CD8-positive, alpha-beta memory T cell (primary cell): ENCODE measurements at regions not wholly inside any gene's neighbourhood (a gene's known extent, or its start where the extent isn't known, plus 50 kb on each side); places are given as distances from the start of the nearest gene placed in this dataset.

Experiments
- CTCF ChIA-PET: fragments of 350-600 bp; sonication (Branson Sonifier 250); formaldehyde crosslinking; loops from one replicate; lab custom pipeline; 2021; ENCODE audit warnings: antibody characterized with exemption; lab: Charles Lee
- POLR2A ChIA-PET: fragments of 350-600 bp; sonication (Branson Sonifier 250); formaldehyde crosslinking; loops from one replicate; lab custom pipeline; 2021; ENCODE audit warnings: antibody characterized with exemption; lab: Charles Lee
- DNase-seq, 5 donors: peaks; one replicate each; pipeline versions ENCODE4 v3.0.0 to v3.0.0-alpha.2; 2020 to 2022; ENCODE audit warnings: mixed read lengths in 1 of 5
- H3K27ac ChIP-seq: one replicate; pipeline ENCODE4 v1.7.0; 2013; ENCODE audit warnings: low read depth, mild to moderate bottlenecking, low read length, moderate library complexity
- H3K27me3 ChIP-seq: 2 replicates; pipeline ENCODE4 v1.7.0; 2013; ENCODE audit warnings: low read length, mild to moderate bottlenecking; ENCODE audit not compliant: insufficient read depth, poor library complexity, severe bottlenecking
- H3K36me3 ChIP-seq: 2 replicates; pipeline ENCODE4 v1.7.0; 2013; ENCODE audit warnings: mild to moderate bottlenecking, low read length, moderate library complexity; ENCODE audit not compliant: insufficient read depth
- H3K4me1 ChIP-seq: 2 replicates; pipeline ENCODE4 v1.7.0; 2013; ENCODE audit warnings: mild to moderate bottlenecking, low read length, moderate library complexity; ENCODE audit not compliant: insufficient read depth
- H3K4me3 ChIP-seq: 2 replicates; pipeline ENCODE4 v1.7.0; 2013; ENCODE audit warnings: mild to moderate bottlenecking, low read length
- H3K9me3 ChIP-seq: 2 replicates; pipeline ENCODE4 v1.7.0; 2013; ENCODE audit warnings: mild to moderate bottlenecking, low read length
- H3K27ac Mint-ChIP-seq, 8 donors: one replicate each; pipeline ENCODE4 v1.8.0; 2020 to 2021; ENCODE audit warnings: mixed read lengths in 8 of 8, mild to moderate bottlenecking in 6 of 8, inconsistent platforms in 3 of 8, moderate library complexity in 3 of 8
- H3K27me3 Mint-ChIP-seq, 2 donors: one replicate each; pipeline ENCODE4 v1.8.0; 2020 to 2021; ENCODE audit warnings: mixed read lengths in 2 of 2, mild to moderate bottlenecking in 1 of 2, moderate library complexity in 1 of 2
- H3K36me3 Mint-ChIP-seq, 3 donors: one replicate each; pipeline ENCODE4 v1.8.0; 2020 to 2021; ENCODE audit warnings: mixed read lengths in 3 of 3, inconsistent platforms in 1 of 3, mild to moderate bottlenecking in 1 of 3
- H3K4me1 Mint-ChIP-seq, 3 donors: one replicate each; pipeline ENCODE4 v1.8.0; 2020 to 2021; ENCODE audit warnings: mixed read lengths in 3 of 3, inconsistent platforms in 1 of 3, mild to moderate bottlenecking in 1 of 3
- H3K4me3 Mint-ChIP-seq, 7 donors: one replicate each; pipeline ENCODE4 v1.8.0; 2020 to 2021; ENCODE audit warnings: mixed read lengths in 7 of 7, mild to moderate bottlenecking in 6 of 7, moderate library complexity in 4 of 7, inconsistent platforms in 2 of 7
- H3K9me3 Mint-ChIP-seq, 5 donors: one replicate each; pipeline ENCODE4 v1.8.0; 2020 to 2022; ENCODE audit warnings: mixed read lengths in 5 of 5, mild to moderate bottlenecking in 3 of 5, moderate library complexity in 2 of 5, inconsistent platforms in 1 of 5

DNA sequence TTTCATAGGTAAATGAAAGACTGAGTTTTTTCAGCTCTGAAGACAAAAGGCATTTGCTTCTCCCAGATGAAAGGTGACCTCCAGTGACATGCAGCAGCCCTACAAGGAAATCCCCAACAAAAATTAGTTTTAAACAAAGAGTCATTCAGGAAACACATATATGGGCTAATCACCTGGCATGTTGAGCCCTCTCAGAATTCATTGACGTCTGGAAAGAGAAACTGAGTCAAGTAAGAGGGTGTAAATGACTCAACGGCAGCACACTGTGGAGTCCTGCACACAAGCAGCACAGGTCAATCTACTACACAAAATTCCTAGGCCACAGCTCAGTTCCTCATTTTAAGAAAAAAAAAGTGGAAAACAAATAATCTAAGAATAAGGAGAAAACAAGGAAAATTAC lies 592.3 kb downstream of the EPHA7 start:
- no peaks in the 10 kb centered on the region for H3K27me3 ChIP-seq
- H3K36me3 Mint-ChIP-seq, result no peaks in the 10 kb centered on the region
- no peaks in the 10 kb centered on the region for H3K9me3 ChIP-seq
- H3K4me1 ChIP-seq, result no peaks in the 10 kb centered on the region
- no peaks in the 10 kb centered on the region for H3K36me3 ChIP-seq
- CTCF ChIA-PET, result no interaction called here
- H3K27ac ChIP-seq, result no peak overlapping the region
- H3K4me3 Mint-ChIP-seq, result no peak overlapping the region
- H3K4me1 Mint-ChIP-seq, result no peaks in the 10 kb centered on the region
- H3K4me3 ChIP-seq, result no peak overlapping the region
- H3K27me3 Mint-ChIP-seq, result no peaks in the 10 kb centered on the region
- POLR2A ChIA-PET, result no interaction called here
- DNase-seq, result no peak
- no peak overlapping the region for H3K27ac Mint-ChIP-seq
- peaks cover 2 to 26% (median 3%) of the 10 kb centered on the region in 5 donors for H3K9me3 Mint-ChIP-seq

DNA sequence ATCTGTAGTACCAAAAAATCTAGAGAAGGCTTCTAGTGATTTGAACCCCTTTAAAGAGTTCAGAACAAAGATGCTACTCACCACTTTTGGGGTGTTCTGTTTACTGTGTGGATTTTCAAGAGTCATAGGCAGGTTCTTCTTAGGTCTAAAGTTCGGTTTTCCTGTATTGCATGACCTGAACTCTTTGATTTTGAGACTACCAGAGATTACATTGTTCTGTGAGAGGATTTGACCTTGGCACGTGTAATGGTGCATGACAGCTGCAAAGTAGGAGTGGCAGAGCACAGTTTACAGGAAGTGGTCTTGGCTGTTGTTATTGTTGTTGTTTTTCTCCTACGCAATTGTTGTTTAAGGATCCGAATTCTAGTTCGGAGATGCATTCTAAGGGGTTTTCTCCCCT lies 592.7 kb downstream of the EPHA7 start:
- H3K9me3 Mint-ChIP-seq, result peaks cover 2 to 24% (median 3%) of the 10 kb centered on the region in 5 donors
- DNase-seq, result no peak
- H3K27ac Mint-ChIP-seq, result no peak overlapping the region
- no peaks in the 10 kb centered on the region for H3K4me1 Mint-ChIP-seq
- no peaks in the 10 kb centered on the region for H3K4me1 ChIP-seq
- H3K27ac ChIP-seq, result no peak overlapping the region
- no peak overlapping the region for H3K4me3 Mint-ChIP-seq
- no peaks in the 10 kb centered on the region for H3K36me3 Mint-ChIP-seq
- H3K9me3 ChIP-seq, result no peaks in the 10 kb centered on the region
- H3K4me3 ChIP-seq, result no peak overlapping the region
- H3K27me3 Mint-ChIP-seq, result no peaks in the 10 kb centered on the region
- H3K27me3 ChIP-seq, result no peaks in the 10 kb centered on the region
- H3K36me3 ChIP-seq, result no peaks in the 10 kb centered on the region
- ChIA-PET CTCF (no interaction called here), POLR2A (no interaction called here)

DNA sequence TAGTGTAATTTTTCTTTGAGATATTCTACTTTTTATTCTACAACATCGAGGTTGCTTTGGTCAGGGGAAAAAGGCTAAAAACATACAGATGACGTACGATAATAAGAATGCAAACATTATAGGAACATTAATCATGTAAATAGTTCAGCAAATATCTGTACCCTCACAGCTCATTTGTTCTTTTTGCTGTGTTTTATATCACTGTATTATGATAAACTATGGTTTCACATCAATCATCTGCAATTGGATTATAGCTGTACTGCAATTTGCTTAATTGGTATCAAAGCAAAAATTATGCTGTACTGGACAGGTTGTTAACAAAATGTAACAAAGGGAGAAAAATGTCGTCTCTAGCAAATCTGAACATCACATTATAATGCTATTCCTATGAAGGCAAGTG lies 597.1 kb downstream of the EPHA7 start:
- Mint-ChIP-seq H3K4me3 (no peak overlapping the region), H3K4me1 (no peaks in the 10 kb centered on the region), H3K9me3 (peaks cover 2 to 29% (median 6%) of the 10 kb centered on the region in 5 donors), H3K27me3 (no peaks in the 10 kb centered on the region), H3K36me3 (no peaks in the 10 kb centered on the region), H3K27ac (no peak overlapping the region)
- Histone ChIP-seq H3K9me3 (no peaks in the 10 kb centered on the region), H3K27ac (no peak overlapping the region), H3K27me3 (no peaks in the 10 kb centered on the region), H3K4me1 (no peaks in the 10 kb centered on the region), H3K36me3 (no peaks in the 10 kb centered on the region), H3K4me3 (no peak overlapping the region)
- no peak for DNase-seq
- CTCF ChIA-PET, result interaction anchor here (0.9 kb wide), 1 partner anchor 11 kb away, joined by 3 read pairs; no protein-coding TSS in a partner anchor
- POLR2A ChIA-PET, result no interaction called here

DNA sequence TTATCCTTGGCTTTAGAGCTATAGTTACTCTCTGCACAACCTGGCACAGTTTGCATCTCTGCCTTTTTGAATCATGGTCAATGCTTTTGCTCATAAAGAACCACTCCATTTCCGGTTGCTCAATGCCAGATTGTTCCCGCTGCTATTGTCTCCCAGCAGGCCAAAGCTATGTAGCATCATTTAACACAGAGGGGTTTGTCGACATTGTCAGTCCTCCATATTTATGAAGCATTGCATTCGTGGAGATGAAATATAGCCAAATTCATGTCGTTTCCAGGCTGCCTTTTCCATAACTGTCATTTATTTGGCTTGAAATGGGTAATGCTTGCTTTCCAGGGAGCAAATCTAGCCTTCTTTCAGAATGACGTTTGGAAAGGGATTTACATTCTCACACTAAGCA lies 598.8 kb downstream of the EPHA7 start:
- H3K36me3 Mint-ChIP-seq, result no peaks in the 10 kb centered on the region
- Histone ChIP-seq H3K4me1 (no peaks in the 10 kb centered on the region), H3K27me3 (no peaks in the 10 kb centered on the region), H3K9me3 (no peaks in the 10 kb centered on the region), H3K36me3 (no peaks in the 10 kb centered on the region), H3K27ac (no peak overlapping the region), H3K4me3 (no peak overlapping the region)
- ChIA-PET CTCF (no interaction called here), POLR2A (no interaction called here)
- H3K4me3 Mint-ChIP-seq, result no peak overlapping the region
- peaks cover 2 to 29% (median 6%) of the 10 kb centered on the region in 5 donors for H3K9me3 Mint-ChIP-seq
- DNase-seq, result no peak
- no peaks in the 10 kb centered on the region for H3K27me3 Mint-ChIP-seq
- H3K27ac Mint-ChIP-seq, result no peak overlapping the region
- no peaks in the 10 kb centered on the region for H3K4me1 Mint-ChIP-seq

DNA sequence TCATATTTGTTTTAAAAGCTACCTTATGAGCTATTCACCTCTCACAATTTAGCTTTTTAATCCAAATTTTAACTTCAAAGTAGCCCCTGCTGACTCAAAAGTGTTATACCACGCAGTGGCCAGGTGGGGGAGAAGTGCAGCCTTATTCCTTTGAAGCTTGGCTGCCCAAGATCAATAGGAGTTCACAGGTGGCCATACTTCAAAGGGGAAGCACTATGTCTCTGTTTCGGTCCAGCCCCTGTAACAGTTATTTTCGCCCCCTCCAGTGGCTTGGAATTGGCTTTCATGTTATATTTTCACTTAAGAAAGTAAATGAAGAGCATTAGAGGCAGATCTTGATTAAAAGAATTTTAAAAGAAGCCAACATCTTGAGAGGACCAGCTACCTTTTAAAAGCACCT lies 608.4 kb downstream of the EPHA7 start:
- Histone ChIP-seq H3K27ac (no peak overlapping the region), H3K36me3 (no peaks in the 10 kb centered on the region), H3K27me3 (no peaks in the 10 kb centered on the region), H3K4me3 (no peak overlapping the region), H3K4me1 (no peaks in the 10 kb centered on the region), H3K9me3 (no peaks in the 10 kb centered on the region)
- DNase-seq, result no peak
- H3K4me3 Mint-ChIP-seq, result no peak overlapping the region
- ChIA-PET CTCF (interaction anchor here (0.8 kb wide), 1 partner anchor 11 kb away, joined by 3 read pairs; no protein-coding TSS in a partner anchor), POLR2A (no interaction called here)
- H3K4me1 Mint-ChIP-seq, result no peaks in the 10 kb centered on the region
- peaks cover 0 to 16% (median 6%) of the 10 kb centered on the region in 5 donors for H3K9me3 Mint-ChIP-seq
- H3K27ac Mint-ChIP-seq, result no peak overlapping the region
- H3K36me3 Mint-ChIP-seq, result no peaks in the 10 kb centered on the region
- H3K27me3 Mint-ChIP-seq, result no peaks in the 10 kb centered on the region

DNA sequence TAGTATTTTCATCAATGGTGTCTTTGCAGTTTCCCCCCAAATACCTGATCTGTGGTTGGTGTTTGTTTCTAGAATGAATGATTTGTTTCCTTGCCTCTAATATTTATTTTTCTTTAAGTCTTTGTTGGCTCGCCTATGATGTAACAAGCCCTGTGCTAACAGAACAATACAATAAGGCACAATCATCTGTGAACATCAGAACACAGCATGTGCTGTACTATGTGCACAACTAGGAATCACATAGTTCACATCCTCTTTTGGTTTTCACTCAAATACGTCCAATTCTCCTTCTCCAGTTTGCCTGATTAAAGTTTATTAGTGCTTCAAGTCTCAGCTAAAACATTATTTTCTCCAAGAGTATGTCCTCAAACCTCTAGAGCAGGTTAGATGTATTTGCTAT lies 613.1 kb downstream of the EPHA7 start:
- Mint-ChIP-seq H3K36me3 (no peaks in the 10 kb centered on the region), H3K4me3 (no peak overlapping the region), H3K27ac (no peak overlapping the region), H3K9me3 (peaks cover 2 to 6% (median 4%) of the 10 kb centered on the region in 5 donors), H3K4me1 (no peaks in the 10 kb centered on the region), H3K27me3 (no peaks in the 10 kb centered on the region)
- Histone ChIP-seq H3K4me3 (no peak overlapping the region), H3K36me3 (no peaks in the 10 kb centered on the region), H3K27me3 (no peaks in the 10 kb centered on the region), H3K9me3 (no peaks in the 10 kb centered on the region), H3K27ac (no peak overlapping the region), H3K4me1 (no peaks in the 10 kb centered on the region)
- POLR2A ChIA-PET, result no interaction called here
- CTCF ChIA-PET, result no interaction called here
- no peak for DNase-seq

DNA sequence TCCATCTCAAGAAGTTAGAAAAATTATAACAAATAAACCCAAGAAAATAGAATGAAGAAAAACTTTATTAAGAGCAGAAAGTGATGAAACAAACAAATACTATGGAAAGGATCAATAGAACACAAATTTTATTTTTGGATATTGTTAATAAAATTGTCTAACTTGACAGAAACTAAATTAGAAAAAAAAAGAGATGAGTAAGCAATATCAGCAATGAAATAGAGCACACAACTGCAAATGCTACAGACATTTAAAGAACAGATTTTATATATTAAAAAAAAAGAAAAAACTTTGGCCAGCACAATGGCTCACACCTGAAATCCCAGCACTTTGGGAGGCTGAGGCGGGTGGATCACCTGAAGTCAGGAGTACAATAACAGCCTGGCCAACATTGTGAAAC lies 628.0 kb downstream of the EPHA7 start:
- POLR2A ChIA-PET, result no interaction called here

DNA sequence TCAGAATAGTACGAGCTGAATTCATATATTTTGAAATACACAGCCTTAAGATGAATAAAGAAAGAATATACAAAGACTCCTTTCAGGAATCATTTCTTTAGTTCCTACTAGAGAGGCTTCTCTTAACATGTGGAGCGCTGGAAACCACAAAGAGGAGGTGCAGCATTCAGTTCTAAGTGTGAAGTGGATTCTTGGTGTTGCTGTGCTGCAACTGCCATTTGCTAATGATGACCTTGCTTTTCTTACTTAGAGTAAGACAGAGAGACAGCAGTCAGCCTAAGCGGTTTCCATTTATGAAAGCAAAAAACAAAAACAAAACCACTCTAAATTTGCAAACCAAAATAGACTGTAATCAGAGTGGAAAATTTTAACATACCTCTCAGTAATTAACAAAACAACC lies 629.0 kb downstream of the EPHA7 start:
- H3K27me3 Mint-ChIP-seq, result no peaks in the 10 kb centered on the region
- CTCF ChIA-PET, result no interaction called here
- Histone ChIP-seq H3K4me1 (no peaks in the 10 kb centered on the region), H3K27ac (no peak overlapping the region), H3K9me3 (no peaks in the 10 kb centered on the region), H3K27me3 (no peaks in the 10 kb centered on the region), H3K36me3 (no peaks in the 10 kb centered on the region), H3K4me3 (no peak overlapping the region)
- H3K36me3 Mint-ChIP-seq, result no peaks in the 10 kb centered on the region
- peaks cover 0 to 21% (median 0%) of the 10 kb centered on the region in 5 donors for H3K9me3 Mint-ChIP-seq
- no peaks in the 10 kb centered on the region for H3K4me1 Mint-ChIP-seq
- no peak overlapping the region for H3K4me3 Mint-ChIP-seq
- H3K27ac Mint-ChIP-seq, result no peak overlapping the region
- DNase-seq, result no peak
- POLR2A ChIA-PET, result no interaction called here

More for the DNA sequence above, 628.0 kb downstream of the EPHA7 start:
- Mint-ChIP-seq H3K27ac (no peak overlapping the region), H3K36me3 (no peaks in the 10 kb centered on the region), H3K4me1 (no peaks in the 10 kb centered on the region), H3K27me3 (no peaks in the 10 kb centered on the region), H3K4me3 (no peak overlapping the region), H3K9me3 (peaks cover 0 to 18% (median 2%) of the 10 kb centered on the region in 5 donors)
- no peaks in the 10 kb centered on the region for H3K9me3 ChIP-seq
- DNase-seq, result no peak
- CTCF ChIA-PET, result no interaction called here
- H3K27ac ChIP-seq, result no peak overlapping the region
- no peak overlapping the region for H3K4me3 ChIP-seq
- H3K4me1 ChIP-seq, result no peaks in the 10 kb centered on the region
- H3K27me3 ChIP-seq, result no peaks in the 10 kb centered on the region
- no peaks in the 10 kb centered on the region for H3K36me3 ChIP-seq

DNA sequence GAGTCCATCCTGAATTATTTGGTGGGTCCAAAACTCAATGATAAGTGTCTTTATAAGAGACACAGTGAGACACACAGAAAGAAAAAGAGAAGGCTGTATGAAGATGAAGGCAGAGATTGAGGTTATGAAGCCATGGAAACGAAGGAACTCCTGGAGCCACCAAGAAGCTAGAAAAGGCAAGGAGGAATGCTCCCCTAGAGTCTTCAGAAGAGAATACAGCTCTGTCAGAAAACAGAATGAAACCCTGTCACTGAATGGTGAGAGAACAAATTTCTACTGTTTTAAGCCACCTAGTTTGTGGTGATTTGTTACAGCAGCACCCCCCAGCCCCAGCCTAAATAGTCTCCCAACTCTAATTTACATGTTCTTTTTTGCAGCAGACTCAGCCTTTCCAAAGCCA lies 635.1 kb downstream of the EPHA7 start:
- Mint-ChIP-seq H3K4me3 (no peak overlapping the region), H3K4me1 (no peaks in the 10 kb centered on the region), H3K27ac (no peak overlapping the region), H3K27me3 (no peaks in the 10 kb centered on the region), H3K9me3 (peaks cover 2 to 25% (median 4%) of the 10 kb centered on the region in 5 donors), H3K36me3 (no peaks in the 10 kb centered on the region)
- ChIA-PET CTCF (no interaction called here), POLR2A (no interaction called here)
- H3K27ac ChIP-seq, result no peak overlapping the region
- no peak for DNase-seq
- no peaks in the 10 kb centered on the region for H3K4me1 ChIP-seq
- no peaks in the 10 kb centered on the region for H3K27me3 ChIP-seq
- no peaks in the 10 kb centered on the region for H3K36me3 ChIP-seq
- no peak overlapping the region for H3K4me3 ChIP-seq
- H3K9me3 ChIP-seq, result no peaks in the 10 kb centered on the region
